ENCODE measurements at regions not wholly inside any gene's neighbourhood (a gene's known extent, or its start where the extent isn't known, plus 50 kb on each side); places are given as distances from the start of the nearest gene placed in this dataset.

DNA sequence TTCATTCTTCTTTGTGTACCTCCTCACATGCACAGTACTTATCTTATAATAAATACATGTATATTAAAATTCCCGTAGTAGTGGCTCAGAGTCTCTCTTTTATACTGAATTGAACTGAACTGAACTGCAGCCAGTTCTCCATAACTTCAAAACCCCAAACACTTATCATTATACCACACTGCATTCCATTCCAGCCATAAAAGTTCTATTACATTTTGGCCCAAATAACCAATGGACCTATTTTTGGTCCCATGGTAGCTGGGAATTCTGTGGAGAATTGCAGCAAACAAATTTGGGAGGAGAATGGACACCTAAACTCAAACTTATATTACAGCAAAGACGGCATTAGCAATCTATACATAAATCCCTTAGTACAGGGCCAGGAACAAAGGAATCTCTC is 86.6 kb upstream of the C1orf87 start:
- WGBS, 2 donors: 59 to 68% methylated on average over 2 of the region's 2 CpGs
- no peak for DNase-seq (ENCODE audit: low spot score in 2 of 2)
- intact Hi-C loops (cut with DNase I; ENCODE audit: low total_unique reads): no loop called here
- TF ChIP-seq POLR2A (IDR thresholded peaks at IDR 0.05): no peak
- no peak for TF ChIP-seq CTCF (IDR thresholded peaks at IDR 0.05)
- no peak overlapping the region for H3K4me3 ChIP-seq (ENCODE audit: low read depth, poor library complexity, severe bottlenecking)

DNA sequence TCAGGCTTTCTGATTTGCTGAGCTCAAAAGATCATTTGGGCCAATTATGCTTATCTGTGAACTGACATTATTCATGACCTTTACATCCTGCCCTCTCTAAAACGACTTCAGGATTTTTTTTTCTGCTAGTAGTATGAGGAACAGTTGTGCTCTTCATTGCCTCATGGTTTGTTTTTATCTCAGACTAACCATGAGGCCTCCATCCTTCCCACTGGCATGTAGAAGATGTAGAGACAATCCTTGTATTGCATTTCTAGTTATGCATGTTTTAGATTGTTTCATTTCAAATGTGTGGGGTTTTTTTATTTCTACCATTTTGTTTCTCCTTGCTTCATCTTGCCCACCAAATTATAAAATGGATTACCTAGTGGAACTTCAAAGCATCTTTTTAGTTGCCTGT is 82.8 kb upstream of the C1orf87 start:
- TF ChIP-seq CTCF (IDR thresholded peaks at IDR 0.05) (no peak), POLR2A (IDR thresholded peaks at IDR 0.05) (no peak)
- WGBS, 2 donors: 34 to 36% methylated on average over 1 of the region's 1 CpG
- H3K4me3 ChIP-seq (ENCODE audit: low read depth, poor library complexity, severe bottlenecking): no peak overlapping the region
- intact Hi-C loops (cut with DNase I; ENCODE audit: low total_unique reads): no loop called here
- DNase-seq (ENCODE audit: low spot score in 2 of 2): no peak

DNA sequence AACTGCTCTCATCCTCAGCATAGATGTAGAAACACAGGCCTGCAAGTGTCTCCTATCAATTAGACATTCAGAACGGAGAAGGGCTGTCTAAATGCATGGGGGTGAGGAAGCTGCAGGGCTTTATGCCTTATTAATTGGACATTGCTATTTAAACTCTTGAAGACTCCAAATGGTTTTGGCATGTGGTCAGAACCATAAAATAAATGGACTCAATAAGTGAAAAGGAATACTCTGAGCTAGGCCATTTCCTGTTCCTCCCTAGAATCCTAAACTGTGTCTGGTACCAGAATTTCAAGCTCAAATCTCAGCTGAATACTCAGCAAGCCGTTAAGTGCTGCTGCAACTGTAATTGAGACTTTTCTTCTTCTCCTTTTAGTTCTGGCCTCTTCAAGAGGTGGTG is 80.4 kb upstream of the C1orf87 start:
- no peak for TF ChIP-seq POLR2A (IDR thresholded peaks at IDR 0.05)
- no peak for TF ChIP-seq CTCF (IDR thresholded peaks at IDR 0.05)
- 67 to 74% methylated on average over 2 of the region's 2 CpGs for WGBS, 2 donors
- DNase-seq (ENCODE audit: low spot score in 2 of 2): no peak
- no peak overlapping the region for H3K4me3 ChIP-seq (ENCODE audit: low read depth, poor library complexity, severe bottlenecking)
- intact Hi-C loops (cut with DNase I; ENCODE audit: low total_unique reads): no loop called here

GRCh38 chr1:60152891-60153290 is 79.3 kb upstream of the C1orf87 start:
- DNase-seq (ENCODE audit: low spot score in 2 of 2): no peak
- no peak for TF ChIP-seq CTCF (IDR thresholded peaks at IDR 0.05)
- no peak for TF ChIP-seq POLR2A (IDR thresholded peaks at IDR 0.05)
- intact Hi-C loops (cut with DNase I; ENCODE audit: low total_unique reads): no loop called here
- 66 to 78% methylated on average over 2 of the region's 2 CpGs for WGBS, 2 donors
- no peak overlapping the region for H3K4me3 ChIP-seq (ENCODE audit: low read depth, poor library complexity, severe bottlenecking)

GRCh38 chr1:60151311-60151710 is 77.7 kb upstream of the C1orf87 start:
- no peak for DNase-seq (ENCODE audit: low spot score in 2 of 2)
- 84% methylated on average over 3 of the region's 3 CpGs for WGBS, 2 donors
- intact Hi-C loops (cut with DNase I; ENCODE audit: low total_unique reads): no loop called here
- TF ChIP-seq POLR2A (IDR thresholded peaks at IDR 0.05) (no peak), CTCF (IDR thresholded peaks at IDR 0.05) (no peak)
- H3K4me3 ChIP-seq (ENCODE audit: low read depth, poor library complexity, severe bottlenecking): no peak overlapping the region

DNA sequence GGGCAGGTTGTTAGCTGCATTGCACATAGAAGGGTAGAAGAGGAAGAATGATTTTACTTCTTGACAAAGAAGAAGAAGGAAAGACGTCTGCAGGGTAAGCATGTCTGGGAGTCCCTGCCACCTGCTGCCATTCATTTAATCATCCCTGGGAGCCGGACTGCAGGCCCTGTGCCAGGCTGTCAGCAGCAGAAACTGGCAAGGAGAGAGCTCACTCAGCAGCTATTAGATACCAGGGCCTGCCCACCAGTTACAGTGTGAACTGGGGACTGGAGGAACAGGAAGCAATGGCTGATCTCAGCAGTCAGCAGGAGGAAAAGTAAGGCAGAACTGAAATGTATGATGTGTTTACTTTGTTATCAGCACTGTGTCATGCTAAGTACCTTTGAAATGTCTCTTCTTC is 75.7 kb upstream of the C1orf87 start:
- H3K4me3 ChIP-seq (ENCODE audit: low read depth, poor library complexity, severe bottlenecking): no peak overlapping the region
- intact Hi-C loops (cut with DNase I; ENCODE audit: low total_unique reads): no loop called here
- WGBS, 2 donors: 26 to 36% methylated on average over 2 of the region's 2 CpGs
- no peak for TF ChIP-seq POLR2A (IDR thresholded peaks at IDR 0.05)
- TF ChIP-seq CTCF (IDR thresholded peaks at IDR 0.05): no peak
- no peak for DNase-seq (ENCODE audit: low spot score in 2 of 2)

All from lower leg skin (tissue), 4 donors.